ENCODE measurements at regions not wholly inside any gene's neighbourhood (a gene's known extent, or its start where the extent isn't known, plus 50 kb on each side); places are given as distances from the start of the nearest gene placed in this dataset.

DNA sequence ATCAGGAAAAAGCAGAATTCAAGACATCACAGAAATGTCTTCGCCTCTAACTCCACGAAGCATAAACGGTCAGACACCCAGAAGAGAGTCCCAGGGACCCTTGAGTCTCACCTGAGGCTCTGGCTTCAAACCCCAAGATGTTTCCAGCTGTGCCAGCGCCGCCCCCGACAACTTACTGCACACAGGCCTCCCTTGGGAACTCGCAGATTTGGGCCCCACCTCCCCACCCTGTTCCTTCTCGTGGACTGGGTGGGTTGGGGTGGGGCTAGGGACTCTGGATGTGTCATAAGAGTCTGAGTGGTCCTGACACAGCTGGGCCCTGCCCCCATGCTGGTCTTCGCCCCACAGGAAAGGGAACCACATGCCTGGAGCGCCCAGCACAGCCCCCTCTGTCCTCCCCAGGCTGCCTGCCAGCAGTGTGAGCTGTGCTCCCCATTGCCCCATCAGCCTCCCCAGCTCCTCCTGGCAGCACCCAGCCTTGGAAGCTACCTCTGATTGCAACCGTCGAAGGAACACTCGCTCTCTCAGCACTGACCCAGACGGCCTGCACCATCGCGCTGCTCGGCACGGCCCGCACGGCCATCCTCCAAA, 147.5 kb downstream of the CRYBB2 start:
- Histone ChIP-seq H3K9me3 (ENCODE audit: control insufficient read depth, low read length) (no peaks in the 10 kb centered on the region), H3K27ac (ENCODE audit: low read length, poor library complexity, severe bottlenecking) (no peak overlapping the region), H2AK5ac (ENCODE audit: low read length, severe bottlenecking) (no peak overlapping the region), H2BK15ac (ENCODE audit: low read depth, poor library complexity, severe bottlenecking) (no peak overlapping the region), H3K4me1 (ENCODE audit: control insufficient read depth, insufficient read depth, low read depth, low read length) (peaks cover 14% of the 10 kb centered on the region), H2BK120ac (ENCODE audit: low read depth, low read length) (no peak overlapping the region), H3K23ac (ENCODE audit: low read length in 2 of 2) (no peak overlapping the region), H3K18ac (ENCODE audit: low read depth in 1 of 2, low read length in 2 of 2) (no peak overlapping the region), H2BK5ac (ENCODE audit: low read depth, low read length, poor library complexity, severe bottlenecking) (no peak overlapping the region), H3K4ac (ENCODE audit: low read depth in 1 of 2, low read length in 2 of 2) (no peak overlapping the region), H3K4me3 (ENCODE audit: insufficient read depth in 1 of 2, low read depth in 1 of 2, low read length in 2 of 2) (no peak overlapping the region), H4K8ac (ENCODE audit: low read length) (no peak overlapping the region), H3K9ac (ENCODE audit: low read length) (no peak overlapping the region), H2BK12ac (ENCODE audit: low read length in 2 of 2) (no peak overlapping the region), H3K79me1 (replicated peaks; ENCODE audit: low read length, poor library complexity, severe bottlenecking) (peaks cover 50% of the 10 kb centered on the region), H3K36me3 (ENCODE audit: control insufficient read depth in 1 of 2, insufficient read depth in 2 of 2, low read depth in 1 of 2, low read length in 2 of 2) (peaks cover 4 to 53% of the 10 kb centered on the region in 2 experiments), H4K91ac (ENCODE audit: low read length) (no peak overlapping the region), H3K14ac (ENCODE audit: low read length in 2 of 2) (no peak overlapping the region), H3K4me2 (ENCODE audit: low read length, poor library complexity, severe bottlenecking) (no peak overlapping the region), H3K27me3 (ENCODE audit: control insufficient read depth in 1 of 2, insufficient read depth in 1 of 2, low read length in 2 of 2) (no peaks in the 10 kb centered on the region), H2AFZ (ENCODE audit: low read depth, low read length) (no peak overlapping the region)
- 94% methylated on average over 16 of the region's 20 CpGs for WGBS
- no peak for DNase-seq

DNA sequence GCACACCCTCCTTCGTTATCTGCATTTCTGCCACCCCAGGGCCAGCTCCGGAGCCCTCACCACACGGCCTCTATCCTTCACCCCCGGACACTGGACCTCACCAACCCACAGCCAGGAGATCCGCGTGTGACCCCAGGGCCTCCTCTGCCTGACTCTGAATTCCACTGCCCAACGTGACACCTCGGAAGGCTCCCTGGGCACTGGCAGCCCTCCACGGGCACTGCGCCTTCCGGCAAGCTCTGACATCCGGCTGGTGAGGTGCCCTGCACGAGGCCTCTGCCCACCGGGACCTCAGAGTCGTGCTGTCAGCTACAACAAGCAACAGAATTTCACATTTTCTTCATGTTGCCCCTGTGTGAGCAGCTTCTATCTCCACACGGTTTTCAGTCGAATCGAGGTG, 148.3 kb downstream of the CRYBB2 start:
- H3K14ac ChIP-seq (ENCODE audit: low read length in 2 of 2), result no peak overlapping the region
- H3K4me1 ChIP-seq (ENCODE audit: control insufficient read depth, insufficient read depth, low read depth, low read length), result peaks cover 14% of the 10 kb centered on the region
- H3K4me2 ChIP-seq (ENCODE audit: low read length, poor library complexity, severe bottlenecking), result no peak overlapping the region
- no peak for DNase-seq
- no peak overlapping the region for H2AK5ac ChIP-seq (ENCODE audit: low read length, severe bottlenecking)
- H2AFZ ChIP-seq (ENCODE audit: low read depth, low read length), result no peak overlapping the region
- H3K4me3 ChIP-seq (ENCODE audit: insufficient read depth in 1 of 2, low read depth in 1 of 2, low read length in 2 of 2), result no peak overlapping the region
- no peaks in the 10 kb centered on the region for H3K27me3 ChIP-seq (ENCODE audit: control insufficient read depth in 1 of 2, insufficient read depth in 1 of 2, low read length in 2 of 2)
- WGBS, result 96% methylated on average over 18 of the region's 18 CpGs
- H4K91ac ChIP-seq (ENCODE audit: low read length), result no peak overlapping the region
- no peak overlapping the region for H2BK12ac ChIP-seq (ENCODE audit: low read length in 2 of 2)
- H3K9ac ChIP-seq (ENCODE audit: low read length), result no peak overlapping the region
- no peak overlapping the region for H2BK120ac ChIP-seq (ENCODE audit: low read depth, low read length)
- H3K4ac ChIP-seq (ENCODE audit: low read depth in 1 of 2, low read length in 2 of 2), result no peak overlapping the region
- H4K8ac ChIP-seq (ENCODE audit: low read length), result peak overlapping the region; percentile 19
- no peak overlapping the region for H3K23ac ChIP-seq (ENCODE audit: low read length in 2 of 2)
- peaks cover 51% of the 10 kb centered on the region for H3K79me1 ChIP-seq (replicated peaks; ENCODE audit: low read length, poor library complexity, severe bottlenecking)
- H2BK15ac ChIP-seq (ENCODE audit: low read depth, poor library complexity, severe bottlenecking), result no peak overlapping the region
- peaks cover 4 to 61% of the 10 kb centered on the region in 2 experiments for H3K36me3 ChIP-seq (ENCODE audit: control insufficient read depth in 1 of 2, insufficient read depth in 2 of 2, low read depth in 1 of 2, low read length in 2 of 2)
- no peak overlapping the region for H3K18ac ChIP-seq (ENCODE audit: low read depth in 1 of 2, low read length in 2 of 2)
- no peaks in the 10 kb centered on the region for H3K9me3 ChIP-seq (ENCODE audit: control insufficient read depth, low read length)
- H3K27ac ChIP-seq (ENCODE audit: low read length, poor library complexity, severe bottlenecking), result no peak overlapping the region
- H2BK5ac ChIP-seq (ENCODE audit: low read depth, low read length, poor library complexity, severe bottlenecking), result no peak overlapping the region

DNA sequence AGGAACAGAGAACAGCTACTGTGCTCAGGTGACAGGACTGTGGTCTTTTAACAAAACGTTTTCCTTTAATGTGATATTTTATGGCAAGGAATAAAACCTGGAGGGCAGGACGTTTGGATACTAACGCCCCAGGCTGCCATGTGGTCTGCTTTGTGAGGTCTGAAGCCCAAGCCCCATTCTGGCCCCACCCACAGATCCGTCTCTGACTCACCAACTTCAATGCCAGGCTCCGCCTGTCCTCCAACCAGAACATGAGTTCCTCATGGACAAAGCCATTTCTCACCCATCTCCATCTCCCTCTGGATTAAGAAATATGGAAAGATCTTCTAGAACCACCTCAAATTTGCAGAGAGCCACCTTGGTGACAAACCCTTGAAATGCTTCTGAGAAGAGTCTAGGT, 148.8 kb downstream of the CRYBB2 start:
- Histone ChIP-seq H3K4ac (ENCODE audit: low read depth in 1 of 2, low read length in 2 of 2) (no peak overlapping the region), H2BK120ac (ENCODE audit: low read depth, low read length) (no peak overlapping the region), H3K79me1 (replicated peaks; ENCODE audit: low read length, poor library complexity, severe bottlenecking) (peaks cover 54% of the 10 kb centered on the region), H3K27ac (ENCODE audit: low read length, poor library complexity, severe bottlenecking) (no peak overlapping the region), H4K8ac (ENCODE audit: low read length) (no peak overlapping the region), H2BK12ac (ENCODE audit: low read length in 2 of 2) (no peak overlapping the region), H2BK15ac (ENCODE audit: low read depth, poor library complexity, severe bottlenecking) (no peak overlapping the region), H2AFZ (ENCODE audit: low read depth, low read length) (no peak overlapping the region), H3K4me2 (ENCODE audit: low read length, poor library complexity, severe bottlenecking) (no peak overlapping the region), H2AK5ac (ENCODE audit: low read length, severe bottlenecking) (no peak overlapping the region), H3K18ac (ENCODE audit: low read depth in 1 of 2, low read length in 2 of 2) (no peak overlapping the region), H3K9ac (ENCODE audit: low read length) (no peak overlapping the region), H2BK5ac (ENCODE audit: low read depth, low read length, poor library complexity, severe bottlenecking) (no peak overlapping the region), H3K23ac (ENCODE audit: low read length in 2 of 2) (no peak overlapping the region), H3K9me3 (ENCODE audit: control insufficient read depth, low read length) (no peaks in the 10 kb centered on the region), H3K36me3 (ENCODE audit: control insufficient read depth in 1 of 2, insufficient read depth in 2 of 2, low read depth in 1 of 2, low read length in 2 of 2) (peaks cover 4 to 65% of the 10 kb centered on the region in 2 experiments), H3K14ac (ENCODE audit: low read length in 2 of 2) (no peak overlapping the region), H3K4me3 (ENCODE audit: insufficient read depth in 1 of 2, low read depth in 1 of 2, low read length in 2 of 2) (no peak overlapping the region), H3K4me1 (ENCODE audit: control insufficient read depth, insufficient read depth, low read depth, low read length) (peaks cover 14% of the 10 kb centered on the region), H3K27me3 (ENCODE audit: control insufficient read depth in 1 of 2, insufficient read depth in 1 of 2, low read length in 2 of 2) (no peaks in the 10 kb centered on the region), H4K91ac (ENCODE audit: low read length) (no peak overlapping the region)
- 53% methylated on average over 5 of the region's 5 CpGs for WGBS
- DNase-seq, result peak; percentile 45

DNA sequence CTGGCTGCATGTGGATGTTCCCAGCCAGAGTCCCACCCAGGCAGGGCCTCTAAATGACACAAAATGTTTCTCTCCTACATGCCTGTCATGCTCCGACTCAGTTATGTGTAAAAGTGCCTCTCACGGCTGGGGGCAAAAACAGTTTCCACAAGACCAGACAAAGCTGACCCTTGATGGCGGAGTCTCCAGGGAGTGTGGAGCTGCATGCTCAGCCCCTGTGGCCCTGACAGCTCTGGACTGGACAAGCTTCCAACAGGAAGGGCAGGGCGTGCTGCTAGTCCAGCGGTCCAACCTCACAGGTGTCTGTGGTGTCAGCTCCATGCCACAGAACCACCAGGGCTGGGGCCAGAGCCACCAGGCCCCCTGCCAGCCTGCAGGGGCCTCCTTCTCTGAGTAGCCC, 149.6 kb downstream of the CRYBB2 start:
- H3K9me3 ChIP-seq (ENCODE audit: control insufficient read depth, low read length), result no peaks in the 10 kb centered on the region
- H2BK5ac ChIP-seq (ENCODE audit: low read depth, low read length, poor library complexity, severe bottlenecking), result no peak overlapping the region
- 97% methylated on average over 5 of the region's 5 CpGs for WGBS
- H2BK12ac ChIP-seq (ENCODE audit: low read length in 2 of 2), result no peak overlapping the region
- H3K23ac ChIP-seq (ENCODE audit: low read length in 2 of 2), result no peak overlapping the region
- no peak for DNase-seq
- H3K79me1 ChIP-seq (replicated peaks; ENCODE audit: low read length, poor library complexity, severe bottlenecking), result peaks cover 59% of the 10 kb centered on the region
- H3K18ac ChIP-seq (ENCODE audit: low read depth in 1 of 2, low read length in 2 of 2), result no peak overlapping the region
- no peak overlapping the region for H3K4me2 ChIP-seq (ENCODE audit: low read length, poor library complexity, severe bottlenecking)
- H3K4me3 ChIP-seq (ENCODE audit: insufficient read depth in 1 of 2, low read depth in 1 of 2, low read length in 2 of 2), result no peak overlapping the region
- H2BK15ac ChIP-seq (ENCODE audit: low read depth, poor library complexity, severe bottlenecking), result no peak overlapping the region
- peaks cover 14% of the 10 kb centered on the region for H3K4me1 ChIP-seq (ENCODE audit: control insufficient read depth, insufficient read depth, low read depth, low read length)
- H3K36me3 ChIP-seq (ENCODE audit: control insufficient read depth in 1 of 2, insufficient read depth in 2 of 2, low read depth in 1 of 2, low read length in 2 of 2), result peaks cover 4 to 67% of the 10 kb centered on the region in 2 experiments
- H3K4ac ChIP-seq (ENCODE audit: low read depth in 1 of 2, low read length in 2 of 2), result no peak overlapping the region
- H4K91ac ChIP-seq (ENCODE audit: low read length), result no peak overlapping the region
- H2AFZ ChIP-seq (ENCODE audit: low read depth, low read length), result no peak overlapping the region
- no peak overlapping the region for H3K27ac ChIP-seq (ENCODE audit: low read length, poor library complexity, severe bottlenecking)
- H3K27me3 ChIP-seq (ENCODE audit: control insufficient read depth in 1 of 2, insufficient read depth in 1 of 2, low read length in 2 of 2), result no peaks in the 10 kb centered on the region
- no peak overlapping the region for H3K9ac ChIP-seq (ENCODE audit: low read length)
- H4K8ac ChIP-seq (ENCODE audit: low read length), result no peak overlapping the region
- no peak overlapping the region for H2AK5ac ChIP-seq (ENCODE audit: low read length, severe bottlenecking)
- no peak overlapping the region for H2BK120ac ChIP-seq (ENCODE audit: low read depth, low read length)
- H3K14ac ChIP-seq (ENCODE audit: low read length in 2 of 2), result no peak overlapping the region
